Epithelial cell of esophagus (primary cell): ENCODE measurements at regions not wholly inside any gene's neighbourhood (a gene's known extent, or its start where the extent isn't known, plus 50 kb on each side); places are given as distances from the start of the nearest gene placed in this dataset.

Experiments used
- DNase-seq: peaks from one replicate; pipeline ENCODE4 v3.0.0; 2010; ENCODE audit warnings: low read depth
- H3K4me3 ChIP-seq: 2 replicates; pipeline ENCODE4 v1.5.1; 2011; ENCODE audit warnings: mild to moderate bottlenecking, low read length, control low read depth
- TF ChIP-seq, protein P1 (sequence below): IDR thresholded peaks from 2 replicates; pipeline ENCODE4 v1.5.1; 2011; ENCODE audit warnings: low read depth, mild to moderate bottlenecking, low read length, control low read depth, inconsistent platforms; ENCODE audit not compliant: insufficient read depth; ENCODE audit errors: missing control alignments

GRCh38 chr5:61720829-61721228 lies 388.8 kb downstream of the ZSWIM6 start:
- TF ChIP-seq, protein P1, sequence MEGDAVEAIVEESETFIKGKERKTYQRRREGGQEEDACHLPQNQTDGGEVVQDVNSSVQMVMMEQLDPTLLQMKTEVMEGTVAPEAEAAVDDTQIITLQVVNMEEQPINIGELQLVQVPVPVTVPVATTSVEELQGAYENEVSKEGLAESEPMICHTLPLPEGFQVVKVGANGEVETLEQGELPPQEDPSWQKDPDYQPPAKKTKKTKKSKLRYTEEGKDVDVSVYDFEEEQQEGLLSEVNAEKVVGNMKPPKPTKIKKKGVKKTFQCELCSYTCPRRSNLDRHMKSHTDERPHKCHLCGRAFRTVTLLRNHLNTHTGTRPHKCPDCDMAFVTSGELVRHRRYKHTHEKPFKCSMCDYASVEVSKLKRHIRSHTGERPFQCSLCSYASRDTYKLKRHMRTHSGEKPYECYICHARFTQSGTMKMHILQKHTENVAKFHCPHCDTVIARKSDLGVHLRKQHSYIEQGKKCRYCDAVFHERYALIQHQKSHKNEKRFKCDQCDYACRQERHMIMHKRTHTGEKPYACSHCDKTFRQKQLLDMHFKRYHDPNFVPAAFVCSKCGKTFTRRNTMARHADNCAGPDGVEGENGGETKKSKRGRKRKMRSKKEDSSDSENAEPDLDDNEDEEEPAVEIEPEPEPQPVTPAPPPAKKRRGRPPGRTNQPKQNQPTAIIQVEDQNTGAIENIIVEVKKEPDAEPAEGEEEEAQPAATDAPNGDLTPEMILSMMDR: no peak
- DNase-seq: no peak
- no peak overlapping the region for H3K4me3 ChIP-seq

GRCh38 chr5:61724102-61724501 lies 392.0 kb downstream of the ZSWIM6 start:
- no peak overlapping the region for H3K4me3 ChIP-seq
- DNase-seq: no peak
- TF ChIP-seq, protein P1: no peak

- H3K4me3 ChIP-seq: no peak overlapping the region
- TF ChIP-seq, protein P1: no peak
- DNase-seq: no peak
Observed at GRCh38 chr5:61728287-61728686, 396.2 kb downstream of the ZSWIM6 start.

DNA sequence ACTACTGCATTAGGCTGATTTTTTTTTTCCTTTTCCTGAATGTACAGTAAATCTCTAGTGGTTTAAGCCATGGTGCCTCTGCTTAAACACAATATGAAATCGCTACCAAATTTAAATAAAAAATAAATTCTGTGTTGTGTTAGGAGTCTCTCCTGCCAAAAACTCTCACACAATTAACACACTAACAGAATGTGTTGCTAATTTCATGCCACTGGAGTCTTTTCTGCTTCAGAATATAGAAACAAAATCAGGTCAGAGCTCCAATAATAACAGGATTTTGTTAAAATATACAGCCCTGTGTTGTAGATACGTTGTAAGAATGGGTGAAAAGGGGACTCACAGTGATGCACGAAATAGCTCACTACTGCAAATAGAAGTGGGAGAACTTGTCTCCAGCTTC lies 398.8 kb downstream of the ZSWIM6 start:
- TF ChIP-seq, protein P1: no peak
- no peak overlapping the region for H3K4me3 ChIP-seq
- DNase-seq: no peak

DNA sequence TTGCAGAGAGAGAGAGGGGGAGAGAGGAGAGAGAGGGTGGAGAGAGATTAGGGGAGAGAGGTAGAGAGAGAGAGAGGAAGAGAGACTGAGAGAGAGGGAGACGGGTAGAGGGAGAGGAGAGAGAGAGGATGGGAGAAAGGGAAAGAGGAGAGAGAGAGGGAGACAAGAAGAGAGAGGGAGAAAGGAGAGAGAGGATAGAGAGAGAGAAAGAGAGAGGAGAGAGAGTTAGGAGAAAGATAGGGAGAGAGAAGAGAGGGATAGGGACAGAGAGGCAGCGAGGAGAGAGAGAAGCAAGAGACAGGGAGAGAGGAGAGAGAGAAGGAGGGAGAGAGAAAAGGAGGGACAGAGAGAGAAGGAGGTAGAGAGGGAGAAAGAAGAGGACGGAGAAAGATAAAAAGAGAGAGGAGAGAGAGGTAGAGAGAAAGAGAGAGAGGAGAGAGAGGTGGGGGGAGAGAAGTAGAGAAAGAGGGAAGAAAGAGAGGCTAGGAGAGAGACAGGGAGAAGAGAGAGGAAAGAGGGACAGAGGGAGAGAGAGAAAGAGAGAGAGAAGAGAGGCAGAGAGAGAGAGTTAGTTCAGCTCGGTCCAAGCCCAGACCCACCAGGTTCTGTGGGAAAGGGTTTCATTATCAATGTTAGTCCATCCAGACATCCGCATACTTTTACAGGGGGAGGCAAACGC lies 399.3 kb downstream of the ZSWIM6 start:
- TF ChIP-seq, protein P1: no peak
- no peak for DNase-seq

GRCh38 chr5:61731946-61732314 lies 399.9 kb downstream of the ZSWIM6 start:
- TF ChIP-seq, protein P1: no peak
- no peak overlapping the region for H3K4me3 ChIP-seq

More for the DNA sequence above, 399.3 kb downstream of the ZSWIM6 start:
- H3K4me3 ChIP-seq: no peak overlapping the region

DNA sequence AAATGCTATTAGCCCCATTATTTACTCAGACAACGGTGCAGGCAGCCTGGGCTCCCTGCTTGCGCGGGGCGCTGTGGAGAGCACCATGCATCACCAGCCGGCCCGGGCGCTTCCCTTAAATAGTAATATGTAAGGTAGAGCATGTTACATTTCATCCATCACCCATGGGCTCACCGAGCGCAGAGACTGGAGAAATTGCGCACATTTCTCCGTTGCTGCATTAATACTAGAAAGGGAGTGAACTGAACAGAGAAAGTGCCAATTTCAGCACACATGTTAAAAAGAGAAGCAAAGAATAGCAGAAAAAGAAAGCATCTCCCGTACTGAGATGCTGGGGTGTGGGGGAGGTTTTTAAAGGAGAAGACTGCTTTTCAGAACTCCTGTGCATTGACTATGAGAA lies 400.3 kb downstream of the ZSWIM6 start:
- DNase-seq: no peak
- H3K4me3 ChIP-seq: no peak overlapping the region
- TF ChIP-seq, protein P1: no peak

More at GRCh38 chr5:61731946-61732314, 399.9 kb downstream of the ZSWIM6 start:
- DNase-seq: no peak
